ENCODE measurements at regions not wholly inside any gene's neighbourhood (a gene's known extent, or its start where the extent isn't known, plus 50 kb on each side); places are given as distances from the start of the nearest gene placed in this dataset.

DNA sequence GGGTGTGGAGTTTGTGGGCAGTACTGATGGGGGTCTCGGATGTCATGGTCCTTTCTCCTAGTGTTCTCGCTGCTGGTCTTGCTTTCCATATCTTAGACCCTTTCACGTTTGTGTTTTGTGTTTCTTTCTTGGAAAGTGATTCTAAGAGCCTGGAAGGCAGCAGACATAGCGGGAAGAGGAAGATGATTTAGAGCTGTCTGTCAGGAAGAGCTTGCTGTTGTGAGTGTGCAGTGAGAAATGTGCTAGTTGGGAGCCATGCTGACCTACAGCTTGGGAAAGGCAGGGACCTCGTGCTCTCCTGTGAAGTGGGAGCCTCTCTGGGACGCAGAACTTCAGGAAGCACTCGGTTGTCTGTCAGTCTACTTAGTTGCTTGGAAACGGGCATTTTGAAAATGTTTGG is 122.2 kb downstream of the ZNF518B start:
- DNase-seq (ENCODE audit: low read depth): no peak

DNA sequence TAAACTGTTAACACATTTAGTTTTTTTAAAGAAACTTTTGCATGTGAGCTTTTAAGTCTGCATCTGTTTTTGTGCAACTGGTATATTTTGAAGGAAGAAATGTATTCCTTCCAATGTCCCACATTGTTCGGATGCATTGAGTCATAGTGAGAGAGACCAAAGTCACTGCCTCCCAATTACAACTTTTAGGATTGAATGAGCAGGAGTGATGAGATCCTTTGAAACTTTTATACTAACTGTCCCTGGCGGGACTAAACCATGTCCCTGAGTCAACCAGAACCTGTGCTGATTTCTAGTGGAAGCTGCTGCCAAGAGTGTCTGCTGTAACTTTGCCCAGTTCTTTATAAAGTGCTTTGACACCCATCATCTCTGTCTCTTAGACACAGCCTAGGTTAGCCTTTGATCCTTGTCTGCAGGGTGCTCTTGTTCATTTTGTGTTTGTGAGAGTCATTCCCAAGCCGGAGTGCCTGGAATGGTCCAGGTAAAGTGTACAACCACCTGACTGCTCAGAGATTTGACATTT is 122.7 kb downstream of the ZNF518B start:
- DNase-seq (ENCODE audit: low read depth): no peak

DNA sequence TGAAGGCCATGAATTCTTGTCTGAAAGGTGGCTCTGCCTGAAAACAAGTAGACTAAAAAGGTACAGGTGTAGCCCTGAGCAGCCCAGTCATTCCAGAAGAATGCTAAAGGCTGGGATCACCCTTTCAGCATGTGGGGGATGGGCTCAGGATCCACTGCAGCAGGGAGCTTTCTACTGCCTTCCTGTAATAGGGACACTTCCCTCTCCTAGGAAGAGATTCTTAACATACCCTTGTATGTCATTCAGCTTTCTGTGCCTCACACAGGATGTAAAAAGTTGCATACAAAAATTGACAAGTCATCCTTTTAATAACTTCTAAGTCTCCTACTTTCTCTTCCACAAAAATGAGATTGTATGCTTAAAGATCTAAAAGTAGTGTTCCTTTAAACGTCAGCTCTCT is 123.3 kb downstream of the ZNF518B start:
- no peak for DNase-seq (ENCODE audit: low read depth)

GRCh38 chr4:10326075-10326474 is 131.2 kb downstream of the ZNF518B start:
- no peak for DNase-seq (ENCODE audit: low read depth)

DNA sequence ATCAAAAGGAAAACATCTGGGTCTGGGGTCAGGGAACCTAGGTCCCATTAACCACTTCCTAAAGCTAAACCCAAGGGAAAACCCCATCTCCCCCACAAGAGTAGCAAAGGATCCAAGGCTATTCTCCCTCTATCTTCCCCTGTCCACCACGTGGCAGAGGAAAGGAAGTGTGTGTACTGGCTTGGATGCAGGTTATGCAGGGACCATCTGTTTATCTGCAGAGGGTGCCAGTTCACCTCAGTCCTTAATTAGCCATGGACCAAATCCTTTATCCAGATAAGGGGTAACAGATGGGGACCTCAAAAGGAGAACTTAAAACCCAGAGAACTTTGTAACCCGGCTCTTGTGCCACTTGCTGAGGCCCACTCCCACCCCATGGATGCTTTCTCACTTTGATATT is 135.3 kb downstream of the ZNF518B start:
- no peak for DNase-seq (ENCODE audit: low read depth)

GRCh38 chr4:10320130-10320529 is 137.1 kb downstream of the ZNF518B start:
- no peak for DNase-seq (ENCODE audit: low read depth)

GRCh38 chr4:10317345-10317744 is 139.9 kb downstream of the ZNF518B start:
- no peak for DNase-seq (ENCODE audit: low read depth)

- DNase-seq (ENCODE audit: low read depth): no peak
These were observed 140.4 kb downstream of the ZNF518B start for GRCh38 chr4:10316851-10317250.

- DNase-seq (ENCODE audit: low read depth): no peak
These were observed 141.6 kb downstream of the ZNF518B start for GRCh38 chr4:10315638-10316037.

GRCh38 chr4:10312568-10312967 is 144.7 kb downstream of the ZNF518B start:
- DNase-seq (ENCODE audit: low read depth): no peak

GRCh38 chr4:10311939-10312338 is 145.3 kb downstream of the ZNF518B start:
- DNase-seq (ENCODE audit: low read depth): no peak

DNA sequence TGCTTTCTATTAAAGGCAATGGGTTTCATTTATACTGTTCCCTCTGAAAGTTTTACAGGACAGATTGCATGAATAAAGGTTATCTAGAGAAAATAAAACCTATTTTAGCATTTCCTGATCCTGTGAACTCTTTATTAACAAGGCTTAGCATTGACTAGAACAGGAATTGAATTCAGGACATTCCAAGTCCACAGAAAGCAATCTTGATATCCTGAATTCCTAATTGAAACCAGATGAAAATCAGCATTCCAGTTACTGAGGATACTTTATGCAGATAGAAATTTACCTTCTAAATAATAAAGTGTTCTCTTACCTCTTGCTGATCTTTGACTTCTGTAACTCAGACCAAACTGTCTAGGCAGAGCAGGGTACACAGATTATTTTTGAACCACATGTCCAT is 151.4 kb downstream of the ZNF518B start:
- no peak for DNase-seq (ENCODE audit: low read depth)

DNA sequence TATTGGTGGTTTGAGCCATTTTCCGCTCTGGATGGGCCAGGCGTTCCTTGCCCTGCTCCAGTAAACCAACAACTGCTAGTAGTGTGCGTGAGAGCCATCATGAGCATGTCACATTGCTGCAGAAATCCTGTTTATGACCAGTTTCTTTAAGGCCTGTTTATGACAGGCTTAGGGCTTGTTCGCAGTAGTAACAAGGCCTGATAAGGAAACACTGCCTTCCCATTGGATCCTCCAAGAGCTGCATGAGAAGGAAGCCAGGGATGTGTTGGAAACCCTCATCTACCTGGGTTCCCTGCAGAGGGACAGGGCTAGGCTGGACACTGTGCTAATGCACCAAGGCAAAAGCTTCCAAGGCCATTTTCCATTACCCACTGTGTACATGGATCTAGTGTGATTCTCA is 153.9 kb downstream of the ZNF518B start:
- DNase-seq (ENCODE audit: low read depth): no peak

GRCh38 chr4:10302096-10302495 is 155.1 kb downstream of the ZNF518B start:
- no peak for DNase-seq (ENCODE audit: low read depth)

- no peak for DNase-seq (ENCODE audit: low read depth)
These were observed 157.6 kb downstream of the ZNF518B start for GRCh38 chr4:10299601-10300000.

GRCh38 chr4:10298681-10299080 is 158.5 kb downstream of the ZNF518B start:
- DNase-seq (ENCODE audit: low read depth): no peak

- peak; percentile 3 for DNase-seq (ENCODE audit: low read depth)
These were observed 160.5 kb downstream of the ZNF518B start for GRCh38 chr4:10296730-10297129.

- DNase-seq (ENCODE audit: low read depth): no peak
These were observed 161.9 kb downstream of the ZNF518B start for GRCh38 chr4:10295301-10295700.

- no peak for DNase-seq (ENCODE audit: low read depth)
These were observed 167.7 kb downstream of the ZNF518B start for GRCh38 chr4:10289538-10289906.

- DNase-seq (ENCODE audit: low read depth): no peak
These were observed 168.2 kb downstream of the ZNF518B start for GRCh38 chr4:10288830-10289537.

- no peak for DNase-seq (ENCODE audit: low read depth)
These were observed 168.4 kb upstream of the WDR1 start for GRCh38 chr4:10285028-10285427.

DNA sequence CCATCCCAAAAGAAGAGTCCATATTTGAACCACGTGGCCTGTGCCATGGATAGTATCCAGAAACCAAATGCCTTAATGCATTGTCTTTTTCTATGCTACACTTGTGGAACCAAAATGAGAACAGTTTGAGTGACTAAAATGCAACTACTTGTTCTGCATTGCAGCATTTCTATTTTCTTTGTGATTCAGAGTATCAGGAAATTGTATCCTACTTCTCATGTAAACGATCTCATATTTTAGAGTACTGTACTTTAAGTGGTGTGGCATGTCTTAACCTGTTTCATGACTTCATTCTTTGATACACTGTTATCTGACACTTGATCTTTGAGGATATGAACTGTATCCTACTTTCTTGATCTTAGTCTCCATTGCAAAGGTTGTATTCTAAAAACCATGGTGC is 167.2 kb upstream of the WDR1 start:
- no peak for DNase-seq (ENCODE audit: low read depth)

GRCh38 chr4:10281996-10282395 is 165.4 kb upstream of the WDR1 start:
- DNase-seq (ENCODE audit: low read depth): no peak

GRCh38 chr4:10279261-10279660 is 162.7 kb upstream of the WDR1 start:
- DNase-seq (ENCODE audit: low read depth): no peak

All from myocyte (in vitro differentiated cells).